ENCODE measurements at regions not wholly inside any gene's neighbourhood (a gene's known extent, or its start where the extent isn't known, plus 50 kb on each side); places are given as distances from the start of the nearest gene placed in this dataset.

DNA sequence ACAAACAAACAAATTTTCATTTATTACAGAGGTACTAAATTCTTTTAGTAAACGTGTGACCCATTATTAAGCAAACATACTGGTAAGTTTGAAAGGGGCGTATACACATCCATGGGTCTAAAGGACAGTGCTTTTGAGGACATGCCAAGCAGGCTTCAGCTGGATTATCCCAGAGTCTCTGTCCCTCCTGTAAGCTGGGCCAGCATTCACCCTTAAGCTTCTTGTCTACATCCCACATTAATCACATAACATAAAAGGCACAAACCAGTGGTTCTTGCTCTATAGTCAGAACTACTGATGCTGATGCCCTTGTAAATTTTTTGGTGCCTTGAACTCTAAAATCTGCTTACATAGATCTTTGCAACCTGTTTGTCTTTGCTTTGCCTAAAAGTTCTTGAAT, 150.8 kb upstream of the BNIP2 start:
- no peak for DNase-seq (ENCODE audit: low read depth)
- H3K4me3 ChIP-seq (ENCODE audit: low read depth, low read length) = no peak overlapping the region
- TF ChIP-seq, protein P1, sequence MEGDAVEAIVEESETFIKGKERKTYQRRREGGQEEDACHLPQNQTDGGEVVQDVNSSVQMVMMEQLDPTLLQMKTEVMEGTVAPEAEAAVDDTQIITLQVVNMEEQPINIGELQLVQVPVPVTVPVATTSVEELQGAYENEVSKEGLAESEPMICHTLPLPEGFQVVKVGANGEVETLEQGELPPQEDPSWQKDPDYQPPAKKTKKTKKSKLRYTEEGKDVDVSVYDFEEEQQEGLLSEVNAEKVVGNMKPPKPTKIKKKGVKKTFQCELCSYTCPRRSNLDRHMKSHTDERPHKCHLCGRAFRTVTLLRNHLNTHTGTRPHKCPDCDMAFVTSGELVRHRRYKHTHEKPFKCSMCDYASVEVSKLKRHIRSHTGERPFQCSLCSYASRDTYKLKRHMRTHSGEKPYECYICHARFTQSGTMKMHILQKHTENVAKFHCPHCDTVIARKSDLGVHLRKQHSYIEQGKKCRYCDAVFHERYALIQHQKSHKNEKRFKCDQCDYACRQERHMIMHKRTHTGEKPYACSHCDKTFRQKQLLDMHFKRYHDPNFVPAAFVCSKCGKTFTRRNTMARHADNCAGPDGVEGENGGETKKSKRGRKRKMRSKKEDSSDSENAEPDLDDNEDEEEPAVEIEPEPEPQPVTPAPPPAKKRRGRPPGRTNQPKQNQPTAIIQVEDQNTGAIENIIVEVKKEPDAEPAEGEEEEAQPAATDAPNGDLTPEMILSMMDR (IDR thresholded peaks at IDR 0.05; ENCODE audit: control insufficient read depth, extremely low read depth, insufficient read depth) = no peak

DNA sequence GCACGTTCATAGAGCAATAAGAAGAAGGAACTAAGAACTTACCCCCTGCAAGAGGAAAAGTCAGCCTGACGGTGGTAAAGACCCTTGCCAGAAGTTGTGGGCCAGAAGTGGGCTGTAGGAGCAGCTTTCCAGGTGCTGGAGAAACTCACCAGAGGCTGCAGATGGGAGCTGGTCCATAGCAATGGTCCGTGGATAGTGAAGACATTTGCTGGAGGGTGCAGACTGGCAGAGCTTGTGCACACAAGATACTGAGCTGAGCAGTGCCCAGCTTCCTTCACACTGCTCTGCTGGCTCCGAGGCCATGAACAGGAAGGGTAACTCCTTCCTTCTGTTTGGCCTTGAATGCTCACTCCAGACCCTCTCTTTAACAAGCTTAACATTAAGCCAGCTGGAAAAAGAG, 149.8 kb upstream of the BNIP2 start:
- DNase-seq (ENCODE audit: low read depth) = peak; percentile 4
- TF ChIP-seq, protein P1 (IDR thresholded peaks at IDR 0.05; ENCODE audit: control insufficient read depth, extremely low read depth, insufficient read depth) = no peak
- H3K4me3 ChIP-seq (ENCODE audit: low read depth, low read length) = no peak overlapping the region

DNA sequence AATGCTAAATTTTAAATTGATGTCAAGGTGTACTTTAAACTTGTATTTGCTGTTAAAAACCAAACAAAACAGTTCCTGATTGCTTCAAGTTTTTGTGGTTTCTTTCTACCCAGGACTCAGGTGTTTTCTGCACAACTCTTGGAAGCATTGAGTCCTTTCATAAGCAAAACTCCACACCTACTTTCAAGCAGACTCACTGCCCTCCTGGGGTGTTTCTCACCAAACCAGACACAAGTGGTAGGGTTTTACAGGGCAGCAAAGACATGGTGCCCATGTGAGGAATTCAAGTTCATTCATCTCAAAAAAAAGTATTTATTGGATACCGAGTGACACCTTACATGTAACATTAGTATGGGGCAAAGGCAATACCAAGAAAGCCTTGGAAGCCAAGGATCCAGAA, 146.7 kb upstream of the BNIP2 start:
- no peak for DNase-seq (ENCODE audit: low read depth)
- no peak overlapping the region for H3K4me3 ChIP-seq (ENCODE audit: low read depth, low read length)
- TF ChIP-seq, protein P1 (IDR thresholded peaks at IDR 0.05; ENCODE audit: control insufficient read depth, extremely low read depth, insufficient read depth) = no peak

DNA sequence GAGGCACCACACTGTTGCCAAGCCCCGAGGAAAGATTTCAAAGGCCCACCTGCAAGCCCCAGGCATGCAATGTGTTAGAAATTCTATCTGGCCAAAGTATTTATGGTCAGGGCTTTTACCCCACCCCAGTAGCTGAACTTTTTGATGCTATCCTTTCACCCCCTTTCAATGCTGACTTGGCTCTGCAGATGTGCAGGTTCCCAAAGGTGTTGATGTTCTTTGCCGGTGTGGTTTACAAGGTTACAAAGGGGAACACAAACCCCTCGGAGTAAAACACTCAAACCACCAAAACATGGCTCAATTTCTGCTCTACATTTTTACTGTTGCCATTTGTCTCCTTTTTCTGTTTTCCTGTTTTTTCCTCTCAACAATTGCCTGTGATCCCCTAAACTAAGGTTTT, 145.4 kb upstream of the BNIP2 start:
- TF ChIP-seq, protein P1 (IDR thresholded peaks at IDR 0.05; ENCODE audit: control insufficient read depth, extremely low read depth, insufficient read depth) = no peak

DNA sequence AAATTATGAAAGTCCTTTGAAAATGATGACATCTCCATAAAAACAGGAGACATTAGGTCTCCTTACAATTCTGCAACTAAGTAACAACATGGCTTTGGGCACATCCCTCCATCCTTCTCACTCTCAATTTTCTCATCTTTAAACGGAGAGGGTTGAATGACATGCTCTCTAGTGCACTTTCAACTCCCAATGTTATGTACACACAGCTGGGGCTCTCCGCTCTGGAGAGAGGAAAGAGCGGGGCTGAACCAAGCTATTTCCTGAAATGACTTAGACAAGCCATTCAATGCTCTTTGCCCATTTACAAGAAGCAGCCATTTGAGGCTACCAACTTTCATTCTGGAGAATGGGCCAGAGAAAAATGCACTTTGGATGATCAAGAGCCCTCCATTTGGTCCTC, 144.2 kb upstream of the BNIP2 start:
- DNase-seq (ENCODE audit: low read depth) = no peak
- TF ChIP-seq, protein P1 (IDR thresholded peaks at IDR 0.05; ENCODE audit: control insufficient read depth, extremely low read depth, insufficient read depth) = no peak
- no peak overlapping the region for H3K4me3 ChIP-seq (ENCODE audit: low read depth, low read length)

More for the DNA sequence above, 145.4 kb upstream of the BNIP2 start:
- H3K4me3 ChIP-seq (ENCODE audit: low read depth, low read length) = no peak overlapping the region
- no peak for DNase-seq (ENCODE audit: low read depth)

DNA sequence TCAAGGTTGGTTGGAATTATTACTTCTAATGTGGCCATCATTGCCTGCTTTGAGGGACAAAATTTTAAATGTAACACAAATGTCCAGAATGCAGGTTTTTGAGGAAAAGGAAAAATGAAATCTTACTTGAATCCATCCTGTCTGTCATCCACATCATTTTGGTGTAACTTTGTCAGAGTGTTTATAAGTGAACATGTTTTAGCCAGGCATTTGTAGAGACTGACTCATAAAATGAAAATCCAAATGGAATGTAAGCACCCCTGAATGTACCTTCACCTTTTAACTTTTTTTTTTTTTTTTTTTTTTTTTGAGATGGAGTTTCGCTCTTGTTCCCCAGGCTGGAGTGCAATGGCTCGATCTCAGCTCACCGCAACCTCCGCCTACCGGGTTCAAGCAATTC, 141.8 kb upstream of the BNIP2 start:
- no peak for DNase-seq (ENCODE audit: low read depth)
- no peak overlapping the region for H3K4me3 ChIP-seq (ENCODE audit: low read depth, low read length)
- TF ChIP-seq, protein P1 (IDR thresholded peaks at IDR 0.05; ENCODE audit: control insufficient read depth, extremely low read depth, insufficient read depth) = no peak

DNA sequence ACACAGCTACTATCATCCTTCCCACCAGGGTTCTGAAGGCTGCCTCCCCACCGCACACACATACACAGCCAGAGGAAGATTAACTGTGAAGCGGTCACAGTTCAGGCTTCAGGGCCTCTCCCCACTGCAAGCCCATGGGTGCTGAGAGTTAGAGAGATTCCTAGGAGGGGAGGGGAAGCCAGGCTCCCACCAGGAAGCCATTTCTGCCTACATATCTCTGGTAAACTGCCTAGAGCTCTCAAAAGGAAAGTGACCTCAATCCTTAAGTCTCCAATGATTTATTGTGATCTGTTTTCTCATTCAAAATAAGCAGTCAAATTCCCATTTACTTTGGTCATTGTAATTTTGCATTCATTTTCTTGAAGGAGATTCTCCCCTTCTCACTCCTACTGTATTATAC, 141.0 kb upstream of the BNIP2 start:
- no peak for DNase-seq (ENCODE audit: low read depth)
- TF ChIP-seq, protein P1 (IDR thresholded peaks at IDR 0.05; ENCODE audit: control insufficient read depth, extremely low read depth, insufficient read depth) = no peak

More for the DNA sequence above, 141.0 kb upstream of the BNIP2 start:
- no peak overlapping the region for H3K4me3 ChIP-seq (ENCODE audit: low read depth, low read length)
